ENCODE measurements at regions not wholly inside any gene's neighbourhood (a gene's known extent, or its start where the extent isn't known, plus 50 kb on each side); places are given as distances from the start of the nearest gene placed in this dataset.

- TF ChIP-seq, protein P1, sequence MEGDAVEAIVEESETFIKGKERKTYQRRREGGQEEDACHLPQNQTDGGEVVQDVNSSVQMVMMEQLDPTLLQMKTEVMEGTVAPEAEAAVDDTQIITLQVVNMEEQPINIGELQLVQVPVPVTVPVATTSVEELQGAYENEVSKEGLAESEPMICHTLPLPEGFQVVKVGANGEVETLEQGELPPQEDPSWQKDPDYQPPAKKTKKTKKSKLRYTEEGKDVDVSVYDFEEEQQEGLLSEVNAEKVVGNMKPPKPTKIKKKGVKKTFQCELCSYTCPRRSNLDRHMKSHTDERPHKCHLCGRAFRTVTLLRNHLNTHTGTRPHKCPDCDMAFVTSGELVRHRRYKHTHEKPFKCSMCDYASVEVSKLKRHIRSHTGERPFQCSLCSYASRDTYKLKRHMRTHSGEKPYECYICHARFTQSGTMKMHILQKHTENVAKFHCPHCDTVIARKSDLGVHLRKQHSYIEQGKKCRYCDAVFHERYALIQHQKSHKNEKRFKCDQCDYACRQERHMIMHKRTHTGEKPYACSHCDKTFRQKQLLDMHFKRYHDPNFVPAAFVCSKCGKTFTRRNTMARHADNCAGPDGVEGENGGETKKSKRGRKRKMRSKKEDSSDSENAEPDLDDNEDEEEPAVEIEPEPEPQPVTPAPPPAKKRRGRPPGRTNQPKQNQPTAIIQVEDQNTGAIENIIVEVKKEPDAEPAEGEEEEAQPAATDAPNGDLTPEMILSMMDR (conservative IDR thresholded peaks at IDR 0.05 in 1 of 2, IDR thresholded peaks at IDR 0.05 in 1 of 2; ENCODE audit: extremely low read depth in 1 of 2, insufficient read depth in 1 of 2, low read depth in 1 of 2, low read length in 2 of 2), result no peak
- no peak for TF ChIP-seq EZH2 (IDR thresholded peaks at IDR 0.05; ENCODE audit: borderline replicate concordance, low read length)
Observed at GRCh38 chr9:135007601-135008000, 79.9 kb upstream of the OLFM1 start.
